OCI-LY3 (cell line): ENCODE measurements at regions not wholly inside any gene's neighbourhood (a gene's known extent, or its start where the extent isn't known, plus 50 kb on each side); places are given as distances from the start of the nearest gene placed in this dataset.

ENCODE experiments used
- H2AFZ ChIP-seq: fragments of 200-600, 300-600 bp; shearing (Covaris generic); 2 replicates; pipeline ENCODE4 v1.6.0; 2014; ENCODE audit warnings: antibody characterized with exemption, low read depth, low read length
- H3K27ac ChIP-seq: fragments of 200-600, 300-600 bp; sonication (generic); 2 replicates; pipeline ENCODE4 v1.5.1; 2014; ENCODE audit warnings: mild to moderate bottlenecking, low read length, moderate library complexity, mixed read lengths
- H3K27me3 ChIP-seq: fragments of 200-600, 300-600 bp; sonication (generic); 2 replicates; pipeline ENCODE4 v1.6.1; 2014; ENCODE audit warnings: low read depth, low read length, mixed read lengths
- H3K36me3 ChIP-seq: fragments of 200-600, 300-600 bp; sonication (generic); replicated peaks from 2 replicates; pipeline ENCODE3; 2014; ENCODE audit warnings: low read depth, low read length, mixed read lengths
- H3K4me1 ChIP-seq: fragments of 300-600, 200-600 bp; sonication (generic); 2 replicates; pipeline ENCODE4 v1.6.1; 2014; ENCODE audit warnings: low read length, mixed read lengths
- H3K4me2 ChIP-seq: fragments of 200-600, 300-600 bp; sonication (generic); 2 replicates; pipeline ENCODE4 v1.6.1; 2014; ENCODE audit warnings: low read length, mixed read lengths
- H3K4me3 ChIP-seq: fragments of 300-600, 200-600 bp; sonication (generic); 2 replicates; pipeline ENCODE4 v1.5.1; 2014; ENCODE audit warnings: antibody characterized with exemption, mild to moderate bottlenecking, low read length, moderate library complexity
- H3K79me2 ChIP-seq: fragments of 300-600, 200-600 bp; shearing (Covaris generic); 2 replicates; pipeline ENCODE4 v1.6.1; 2014; ENCODE audit warnings: mild to moderate bottlenecking, low read length, mixed read lengths
- H3K9ac ChIP-seq: fragments of 300-600, 200-600 bp; shearing (Covaris generic); 2 replicates; pipeline ENCODE4 v1.6.0; 2014; ENCODE audit warnings: mild to moderate bottlenecking, low read length, moderate library complexity
- H3K9me3 ChIP-seq: fragments of 200-600, 300-600 bp; shearing (Covaris generic); 2 replicates; pipeline ENCODE4 v1.6.1; 2014; ENCODE audit warnings: low read length, mixed read lengths; ENCODE audit not compliant: insufficient read depth
- H4K20me1 ChIP-seq: fragments of 200-600, 300-600 bp; sonication (generic); 2 replicates; pipeline ENCODE4 v1.6.1; 2016; ENCODE audit warnings: low read length, mixed read lengths; ENCODE audit not compliant: insufficient read depth
- CTCF ChIP-seq: fragments of 200-600, 300-600 bp; sonication (generic); IDR thresholded peaks from 2 replicates; pipeline ENCODE4 v1.5.1; 2014; ENCODE audit warnings: antibody characterized with exemption, low read length, low read depth
- EZH2phosphoT487 ChIP-seq: fragments of 200-600 bp; shearing (Covaris generic); IDR thresholded peaks from 2 replicates; pipeline ENCODE4 v1.6.1; 2018; ENCODE audit warnings: antibody characterized with exemption, mixed run types, low read depth

GRCh38 chr2:19687017-19687659 is 214.6 kb downstream of the TTC32 start:
- no peaks in the 10 kb centered on the region for H4K20me1 ChIP-seq
- no peak overlapping the region for H2AFZ ChIP-seq
- TF ChIP-seq CTCF (no peak), EZH2phosphoT487 (no peak)
- H3K4me2 ChIP-seq, result no peak overlapping the region
- H3K79me2 ChIP-seq, result no peaks in the 10 kb centered on the region
- H3K9ac ChIP-seq, result no peak overlapping the region
- no peaks in the 10 kb centered on the region for H3K9me3 ChIP-seq
- no peak overlapping the region for H3K4me3 ChIP-seq
- no peaks in the 10 kb centered on the region for H3K27me3 ChIP-seq
- no peaks in the 10 kb centered on the region for H3K36me3 ChIP-seq
- no peaks in the 10 kb centered on the region for H3K4me1 ChIP-seq
- H3K27ac ChIP-seq, result no peak overlapping the region

- no peaks in the 10 kb centered on the region for H3K4me1 ChIP-seq
- no peaks in the 10 kb centered on the region for H3K36me3 ChIP-seq
- no peaks in the 10 kb centered on the region for H3K79me2 ChIP-seq
- H4K20me1 ChIP-seq, result no peaks in the 10 kb centered on the region
- no peak overlapping the region for H3K4me3 ChIP-seq
- TF ChIP-seq EZH2phosphoT487, result no peak
- no peak for TF ChIP-seq CTCF
- H3K4me2 ChIP-seq, result no peak overlapping the region
- H3K9ac ChIP-seq, result no peak overlapping the region
- H2AFZ ChIP-seq, result no peak overlapping the region
- H3K9me3 ChIP-seq, result no peaks in the 10 kb centered on the region
- no peak overlapping the region for H3K27ac ChIP-seq
- no peaks in the 10 kb centered on the region for H3K27me3 ChIP-seq
These were observed 215.3 kb downstream of the TTC32 start for GRCh38 chr2:19686439-19686838.

DNA sequence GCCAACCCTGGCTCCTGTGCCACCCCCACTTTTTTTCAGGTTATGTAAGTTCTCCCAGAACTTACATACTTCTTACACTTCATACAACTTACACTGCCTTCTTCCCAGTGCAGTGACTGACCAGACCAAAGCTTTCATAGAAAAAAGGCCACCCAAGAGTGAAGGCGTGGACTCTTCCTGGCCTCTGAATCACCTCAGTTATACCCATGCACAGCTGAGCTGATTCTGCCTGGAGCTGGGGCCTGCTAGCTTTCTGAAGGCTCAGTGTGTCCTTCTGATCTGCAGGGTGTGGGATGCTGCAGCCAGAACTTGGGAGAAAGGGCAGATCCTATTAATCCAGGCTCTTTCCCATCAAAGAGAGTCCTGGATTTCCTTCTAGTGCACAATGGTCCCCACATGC is 216.1 kb downstream of the TTC32 start:
- H3K4me3 ChIP-seq, result no peak overlapping the region
- TF ChIP-seq EZH2phosphoT487 (no peak), CTCF (no peak)
- H3K27me3 ChIP-seq, result peaks cover 1% of the 10 kb centered on the region
- no peaks in the 10 kb centered on the region for H4K20me1 ChIP-seq
- H3K4me1 ChIP-seq, result no peaks in the 10 kb centered on the region
- no peak overlapping the region for H3K9ac ChIP-seq
- no peaks in the 10 kb centered on the region for H3K79me2 ChIP-seq
- no peak overlapping the region for H3K4me2 ChIP-seq
- no peaks in the 10 kb centered on the region for H3K9me3 ChIP-seq
- no peaks in the 10 kb centered on the region for H3K36me3 ChIP-seq
- no peak overlapping the region for H2AFZ ChIP-seq
- H3K27ac ChIP-seq, result no peak overlapping the region

- H3K9me3 ChIP-seq, result no peaks in the 10 kb centered on the region
- H4K20me1 ChIP-seq, result no peaks in the 10 kb centered on the region
- no peaks in the 10 kb centered on the region for H3K79me2 ChIP-seq
- TF ChIP-seq EZH2phosphoT487, result no peak
- TF ChIP-seq CTCF, result no peak
- no peaks in the 10 kb centered on the region for H3K4me1 ChIP-seq
- H3K4me3 ChIP-seq, result no peak overlapping the region
- H3K36me3 ChIP-seq, result no peaks in the 10 kb centered on the region
- no peak overlapping the region for H3K4me2 ChIP-seq
- H3K27me3 ChIP-seq, result peaks cover 11% of the 10 kb centered on the region
- no peak overlapping the region for H3K27ac ChIP-seq
- no peak overlapping the region for H3K9ac ChIP-seq
- H2AFZ ChIP-seq, result no peak overlapping the region
These were observed 217.3 kb downstream of the TTC32 start for GRCh38 chr2:19684516-19684915.
